ENCODE measurements at regions not wholly inside any gene's neighbourhood (a gene's known extent, or its start where the extent isn't known, plus 50 kb on each side); places are given as distances from the start of the nearest gene placed in this dataset.

GRCh38 chr4:14364953-14365536 is 637.2 kb upstream of the CPEB2 start:
- H4K20me1 ChIP-seq (ENCODE audit: low read length) = no peaks in the 10 kb centered on the region
- no peaks in the 10 kb centered on the region for H3K9me2 ChIP-seq (replicated peaks; ENCODE audit: low read length)
- ChIA-PET CTCF (no interaction called here), POLR2A (ENCODE audit: unreplicated experiment) (no interaction called here)
- H3K36me3 ChIP-seq (ENCODE audit: low read depth, low read length) = no peaks in the 10 kb centered on the region
- no TSS peak for BruUV-seq (replicated peaks)
- H3K27me3 ChIP-seq (ENCODE audit: low read length) = no peaks in the 10 kb centered on the region
- DNase-seq (no peak), ATAC-seq (no peak)
- intact Hi-C loops (cut with micrococcal nuclease) = no loop called here
- H3K27ac ChIP-seq (ENCODE audit: low read length) = no peak overlapping the region
- H2AFZ ChIP-seq (ENCODE audit: low read length) = no peak overlapping the region
- no peaks in the 10 kb centered on the region for H3F3A ChIP-seq (ENCODE audit: low read length, unreplicated experiment)
- H3K4me1 ChIP-seq (ENCODE audit: insufficient read depth, low read length) = no peaks in the 10 kb centered on the region
- no peaks in the 10 kb centered on the region for H3K79me2 ChIP-seq (ENCODE audit: low read length)
- no peaks in the 10 kb centered on the region for H3K9me3 ChIP-seq (ENCODE audit: low read length)
- TF ChIP-seq EZH2 (IDR thresholded peaks at IDR 0.05; ENCODE audit: low read length, unreplicated experiment) (no peak), EZH2phosphoT487 (IDR thresholded peaks at IDR 0.05; ENCODE audit: borderline replicate concordance, low read length) (no peak), CTCF (conservative IDR thresholded peaks at IDR 0.05; ENCODE audit: low read depth, low read length) (no peak)
- no peak overlapping the region for H3K4me2 ChIP-seq (ENCODE audit: low read length)
- no peak overlapping the region for H3K9ac ChIP-seq (ENCODE audit: low read length)
- H3K4me3 ChIP-seq (ENCODE audit: low read length) = no peak overlapping the region

DNA sequence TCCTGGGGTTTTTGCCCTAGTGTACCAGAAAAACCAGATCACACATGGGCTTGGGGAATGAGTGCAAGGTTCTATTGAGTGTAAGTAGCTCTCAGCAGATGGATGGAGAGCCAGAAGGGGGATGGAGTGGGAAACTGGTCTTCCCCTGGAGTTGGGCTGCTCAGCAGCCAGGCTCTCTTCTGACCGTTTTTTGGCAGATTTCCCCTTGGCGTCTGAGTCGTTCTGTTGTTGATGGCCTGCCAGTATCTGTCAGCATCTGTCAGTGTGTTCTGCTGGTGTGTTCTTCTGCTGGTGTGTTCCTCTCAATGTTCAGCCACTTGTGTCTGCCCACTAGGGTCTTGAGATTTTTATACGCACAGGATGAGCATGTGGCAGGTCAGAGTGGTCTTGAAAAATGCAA is 633.9 kb upstream of the CPEB2 start:
- no peaks in the 10 kb centered on the region for H3K4me1 ChIP-seq (ENCODE audit: insufficient read depth, low read length)
- no TSS peak for BruUV-seq (replicated peaks)
- no peak overlapping the region for H3K9ac ChIP-seq (ENCODE audit: low read length)
- no peaks in the 10 kb centered on the region for H3K9me2 ChIP-seq (replicated peaks; ENCODE audit: low read length)
- H3K79me2 ChIP-seq (ENCODE audit: low read length) = no peaks in the 10 kb centered on the region
- H3K27ac ChIP-seq (ENCODE audit: low read length) = no peak overlapping the region
- no peaks in the 10 kb centered on the region for H3K27me3 ChIP-seq (ENCODE audit: low read length)
- H3K4me3 ChIP-seq (ENCODE audit: low read length) = no peak overlapping the region
- H3K36me3 ChIP-seq (ENCODE audit: low read depth, low read length) = no peaks in the 10 kb centered on the region
- TF ChIP-seq CTCF (conservative IDR thresholded peaks at IDR 0.05; ENCODE audit: low read depth, low read length) = no peak
- no peak for TF ChIP-seq EZH2phosphoT487 (IDR thresholded peaks at IDR 0.05; ENCODE audit: borderline replicate concordance, low read length)
- no peak for TF ChIP-seq EZH2 (IDR thresholded peaks at IDR 0.05; ENCODE audit: low read length, unreplicated experiment)
- intact Hi-C loops (cut with micrococcal nuclease) = no loop called here
- no peak overlapping the region for H3K4me2 ChIP-seq (ENCODE audit: low read length)
- H3K9me3 ChIP-seq (ENCODE audit: low read length) = no peaks in the 10 kb centered on the region
- H3F3A ChIP-seq (ENCODE audit: low read length, unreplicated experiment) = no peaks in the 10 kb centered on the region
- no peak overlapping the region for H2AFZ ChIP-seq (ENCODE audit: low read length)
- no peaks in the 10 kb centered on the region for H4K20me1 ChIP-seq (ENCODE audit: low read length)
- ChIA-PET POLR2A (ENCODE audit: unreplicated experiment) (no interaction called here), CTCF (no interaction called here)
- ATAC-seq (no peak), DNase-seq (no peak)

- no peaks in the 10 kb centered on the region for H3K36me3 ChIP-seq (ENCODE audit: low read depth, low read length)
- no peaks in the 10 kb centered on the region for H3K9me3 ChIP-seq (ENCODE audit: low read length)
- no peak overlapping the region for H3K27ac ChIP-seq (ENCODE audit: low read length)
- no peak for TF ChIP-seq CTCF (conservative IDR thresholded peaks at IDR 0.05; ENCODE audit: low read depth, low read length)
- no peak for TF ChIP-seq EZH2 (IDR thresholded peaks at IDR 0.05; ENCODE audit: low read length, unreplicated experiment)
- no peak for TF ChIP-seq EZH2phosphoT487 (IDR thresholded peaks at IDR 0.05; ENCODE audit: borderline replicate concordance, low read length)
- no peak for ATAC-seq
- H3K9me2 ChIP-seq (replicated peaks; ENCODE audit: low read length) = no peaks in the 10 kb centered on the region
- ChIA-PET POLR2A (ENCODE audit: unreplicated experiment) (no interaction called here), CTCF (no interaction called here)
- H3K79me2 ChIP-seq (ENCODE audit: low read length) = no peaks in the 10 kb centered on the region
- intact Hi-C loops (cut with micrococcal nuclease) = no loop called here
- no peak overlapping the region for H3K9ac ChIP-seq (ENCODE audit: low read length)
- H3K4me2 ChIP-seq (ENCODE audit: low read length) = no peak overlapping the region
- H2AFZ ChIP-seq (ENCODE audit: low read length) = no peak overlapping the region
- BruUV-seq (replicated peaks) = no TSS peak
- H3K4me1 ChIP-seq (ENCODE audit: insufficient read depth, low read length) = no peaks in the 10 kb centered on the region
- H3K27me3 ChIP-seq (ENCODE audit: low read length) = no peaks in the 10 kb centered on the region
- H3F3A ChIP-seq (ENCODE audit: low read length, unreplicated experiment) = no peaks in the 10 kb centered on the region
- H3K4me3 ChIP-seq (ENCODE audit: low read length) = no peak overlapping the region
- H4K20me1 ChIP-seq (ENCODE audit: low read length) = no peaks in the 10 kb centered on the region
- no peak for DNase-seq
Observed at GRCh38 chr4:14371131-14371530, 631.1 kb upstream of the CPEB2 start.
